GM12878 (cell line): ENCODE measurements at regions not wholly inside any gene's neighbourhood (a gene's known extent, or its start where the extent isn't known, plus 50 kb on each side); places are given as distances from the start of the nearest gene placed in this dataset.

Experiments
- ATAC-seq: fragments of 200-7000 bp; cut with Tn5 transposase; 3 replicates; pipeline ENCODE4 v1.9.1; 2020; ENCODE audit warnings: mild to moderate bottlenecking, moderate library complexity
- BruUV-seq: library from RNA; stranded (reverse); fragments of 400-500 nt; replicated peaks from 2 replicates; lab custom pipeline; 2021; lab: Mats Ljungman, UMichigan
- CTCF ChIA-PET: fragments of 300-600 bp; sonication (Branson Sonifier 250); formaldehyde crosslinking; extraction: SDS; loops from one replicate; lab custom pipeline; 2021; ENCODE audit warnings: inconsistent platforms; lab: Yijun Ruan, JAX
- POLR2A ChIA-PET: fragments of 350-600 bp; formaldehyde crosslinking; extraction: SDS; loops from one replicate; lab custom pipeline; 2021; ENCODE audit warnings: inconsistent platforms; lab: Charles Lee
- RAD21 ChIA-PET: fragments of 300-600 bp; sonication (Branson Sonifier 250); formaldehyde crosslinking; loops from one replicate; lab custom pipeline; 2023; ENCODE audit warnings: antibody characterized with exemption; ENCODE audit not compliant: unreplicated experiment; lab: Charles Lee
- SMC1A ChIA-PET: fragments of 300-600 bp; sonication (Branson Sonifier 250); formaldehyde crosslinking; loops from one replicate; lab custom pipeline; 2023; ENCODE audit not compliant: unreplicated experiment, uncharacterized antibody; lab: Charles Lee
- DNase-seq: peaks from one replicate; pipeline ENCODE4 v3.0.0-alpha.2; 2011; ENCODE audit warnings: low read depth, low spot score
- FAIRE-seq: peaks from 3 replicates; lab custom pipeline; 2011; peaks lifted over from hg19 to GRCh38; lab: Jason Lieb, UNC
- H2AFZ ChIP-seq: 2 replicates; pipeline ENCODE4 v1.6.0; 2011; ENCODE audit warnings: low read depth, low read length, control low read depth; ENCODE audit not compliant: control insufficient read depth
- H3K27ac ChIP-seq: 2 replicates; pipeline ENCODE4 v1.5.1; 2011; ENCODE audit warnings: control low read depth; ENCODE audit not compliant: control insufficient read depth, insufficient read depth
- H3K27me3 ChIP-seq, 2 experiments: replicated peaks in 1 of 2; 2 replicates each; pipeline versions ENCODE4 v1.6.0 to v1.6.1; 2011; ENCODE audit warnings: low read length in 1 of 2; ENCODE audit not compliant: control insufficient read depth in 2 of 2, insufficient read depth in 2 of 2
- H3K36me3 ChIP-seq, 2 experiments: 2 replicates each; pipeline ENCODE4 v1.5.1; 2011; ENCODE audit warnings: low read length in 1 of 2; ENCODE audit not compliant: control insufficient read depth in 2 of 2, insufficient read depth in 2 of 2
- H3K4me1 ChIP-seq: 2 replicates; pipeline ENCODE4 v1.6.1; 2011; ENCODE audit warnings: mild to moderate bottlenecking, low read length, moderate library complexity, mixed read lengths; ENCODE audit not compliant: control insufficient read depth, insufficient read depth
- H3K4me2 ChIP-seq: 2 replicates; pipeline ENCODE4 v1.6.0; 2011; ENCODE audit warnings: control low read depth; ENCODE audit not compliant: control insufficient read depth, insufficient read depth
- H3K4me3 ChIP-seq: fragments of 200-600 bp; sonication (generic); 2 replicates; pipeline ENCODE4 v1.5.1; 2016
- H3K79me2 ChIP-seq: 2 replicates; pipeline ENCODE4 v1.6.0; 2011; ENCODE audit warnings: low read length; ENCODE audit not compliant: control insufficient read depth, insufficient read depth
- H3K9ac ChIP-seq: 2 replicates; pipeline ENCODE4 v1.8.0; 2011; ENCODE audit warnings: low read length, control low read depth, mixed read lengths; ENCODE audit not compliant: control insufficient read depth, insufficient read depth
- H3K9me3 ChIP-seq: replicated peaks from 3 replicates; pipeline ENCODE4 v1.5.1; 2011; ENCODE audit warnings: mild to moderate bottlenecking, low read length; ENCODE audit not compliant: control insufficient read depth, insufficient read depth
- H4K20me1 ChIP-seq: 2 replicates; pipeline ENCODE4 v1.6.0; 2011; ENCODE audit not compliant: control insufficient read depth, insufficient read depth
- ATF2 ChIP-seq: IDR thresholded peaks from 2 replicates; pipeline ENCODE4 v1.6.1; 2012; ENCODE audit warnings: low read length, inconsistent platforms
- ESRRA ChIP-seq: IDR thresholded peaks from 2 replicates; pipeline ENCODE4 v1.6.1; 2012; ENCODE audit warnings: mild to moderate bottlenecking, low read length, improper control_type of control experiment
- GATAD2B ChIP-seq: fragments of 450-650 bp; conservative IDR thresholded peaks from 2 replicates; pipeline ENCODE4 v1.6.1; 2017; ENCODE audit warnings: low read depth, mild to moderate bottlenecking, moderate library complexity
- POLR2AphosphoS2 ChIP-seq: IDR thresholded peaks from 2 replicates; pipeline ENCODE4 v1.6.1; 2011; ENCODE audit warnings: low read depth, mild to moderate bottlenecking, low read length, improper control_type of control experiment, moderate library complexity
- POLR2AphosphoS5 ChIP-seq: IDR thresholded peaks from 2 replicates; pipeline ENCODE4 v1.6.1; 2011; ENCODE audit warnings: mild to moderate bottlenecking, low read length, inconsistent platforms
- RBBP5 ChIP-seq: fragments of 200-600 bp; sonication (generic); conservative IDR thresholded peaks from 2 replicates; pipeline ENCODE4 v1.6.1; 2016
- SMC3 ChIP-seq: IDR thresholded peaks from 2 replicates; pipeline ENCODE4 v1.6.1; 2011; ENCODE audit warnings: low read length, improper control_type of control experiment, borderline replicate concordance
- SREBF2 ChIP-seq: IDR thresholded peaks from 2 replicates; pipeline ENCODE4 v1.6.1; 2012; ENCODE audit warnings: mild to moderate bottlenecking, low read length
- WGBS: methylation state at CpG from one replicate; pipeline ENCODE4 v1.1.6; 2016; ENCODE audit warnings: low lambda C conversion rate; ENCODE audit not compliant: insufficient replicate concordance, insufficient coverage; ENCODE audit errors: missing lambda C conversion rate; 5-methylcytosine and 5-hydroxymethylcytosine counted together
- in situ Hi-C: fragments of 300-500 bp; cut with MboI; formaldehyde crosslinking; loops from 9 replicates; pipeline ENCODE4 v1.14.3; 2018; ENCODE audit warnings: mixed read lengths
- intact Hi-C: fragments of 100-400 bp; cut with micrococcal nuclease; formaldehyde crosslinking; loops from one replicate; pipeline ENCODE4 v1.14.2; 2022; ENCODE audit not compliant: unreplicated experiment
- TF ChIP-seq, protein P1 (sequence below): IDR thresholded peaks from 2 replicates; pipeline ENCODE4 v1.6.1; 2011; ENCODE audit warnings: low read depth, mild to moderate bottlenecking, low read length, moderate library complexity, borderline replicate concordance; ENCODE audit errors: extremely low read depth
- TF ChIP-seq, protein P2 (sequence below): fragments of 450-650 bp; formaldehyde crosslinking; IDR thresholded peaks from 2 replicates; pipeline ENCODE4 v1.4.0; 2020; ENCODE audit warnings: mild to moderate bottlenecking, moderate library complexity

GRCh38 chr5:12825163-12825562 is 920.9 kb upstream of the CTNND2 start:
- no peak overlapping the region for H2AFZ ChIP-seq
- no peaks in the 10 kb centered on the region for H3K36me3 ChIP-seq
- ChIA-PET SMC1A (interaction anchor here (0.6 kb wide), 1 partner anchor 105 kb away, joined by 3 read pairs; no protein-coding TSS in a partner anchor), RAD21 (no interaction called here), POLR2A (no interaction called here), CTCF (no interaction called here)
- DNase-seq (no peak), ATAC-seq (no peak), FAIRE-seq (no peak)
- intact Hi-C loops, result no loop called here
- no peak overlapping the region for H3K4me3 ChIP-seq
- 0% methylated on average over 2 of the region's 2 CpGs for WGBS
- in situ Hi-C loops, result no loop called here
- H3K4me1 ChIP-seq, result no peaks in the 10 kb centered on the region
- H3K9ac ChIP-seq, result no peak overlapping the region
- H4K20me1 ChIP-seq, result no peaks in the 10 kb centered on the region
- no peaks in the 10 kb centered on the region for H3K27me3 ChIP-seq
- no peaks in the 10 kb centered on the region for H3K9me3 ChIP-seq
- no peak for TF ChIP-seq ATF2
- no peak for TF ChIP-seq POLR2AphosphoS2
- TF ChIP-seq POLR2AphosphoS5, result no peak
- TF ChIP-seq, protein P1, sequence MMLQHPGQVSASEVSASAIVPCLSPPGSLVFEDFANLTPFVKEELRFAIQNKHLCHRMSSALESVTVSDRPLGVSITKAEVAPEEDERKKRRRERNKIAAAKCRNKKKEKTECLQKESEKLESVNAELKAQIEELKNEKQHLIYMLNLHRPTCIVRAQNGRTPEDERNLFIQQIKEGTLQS, result no peak
- no peaks in the 10 kb centered on the region for H3K79me2 ChIP-seq
- BruUV-seq, result no TSS peak
- no peak overlapping the region for H3K4me2 ChIP-seq
- H3K27ac ChIP-seq, result no peak overlapping the region

DNA sequence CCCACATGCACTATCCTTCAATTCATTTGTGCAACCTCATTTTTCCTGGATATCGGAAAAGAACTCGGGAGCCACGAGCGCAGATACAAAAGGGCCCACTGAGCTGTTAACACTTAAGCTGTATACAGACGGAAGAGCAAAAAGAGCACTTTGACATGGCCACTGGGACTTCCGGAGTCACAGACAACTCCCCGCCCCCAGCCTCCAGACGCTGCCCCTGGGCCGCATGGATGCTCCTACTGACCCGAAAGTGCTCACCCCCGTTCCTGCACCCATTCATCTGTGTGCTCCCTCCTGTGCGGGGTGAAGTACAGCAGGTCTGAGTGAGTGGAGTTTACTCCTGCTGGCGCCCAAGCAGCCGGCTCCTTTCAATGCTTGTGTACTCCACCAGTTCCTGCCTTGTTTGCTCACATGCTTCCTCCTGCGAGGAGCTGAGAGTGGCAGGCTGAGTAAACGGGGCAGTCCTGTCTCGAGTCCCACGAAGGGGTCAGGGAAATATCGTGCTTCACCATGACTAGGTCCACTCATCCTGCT is 901.0 kb upstream of the CTNND2 start:
- 44% methylated on average over 19 of the region's 19 CpGs for WGBS
- Histone ChIP-seq H3K36me3 (no peaks in the 10 kb centered on the region), H3K27me3 (no peaks in the 10 kb centered on the region), H3K27ac (no peak overlapping the region), H2AFZ (no peak overlapping the region), H3K4me1 (no peaks in the 10 kb centered on the region), H3K9me3 (no peaks in the 10 kb centered on the region), H3K79me2 (no peaks in the 10 kb centered on the region), H4K20me1 (no peaks in the 10 kb centered on the region), H3K4me2 (no peak overlapping the region), H3K9ac (no peak overlapping the region), H3K4me3 (no peak overlapping the region)
- DNase-seq (no peak), ATAC-seq (no peak), FAIRE-seq (no peak)
- intact Hi-C loops, result no loop called here
- in situ Hi-C loops, result no loop called here
- RAD21 ChIA-PET, result no interaction called here
- POLR2A ChIA-PET, result no interaction called here
- SMC1A ChIA-PET, result no interaction called here
- CTCF ChIA-PET, result interaction anchor here (0.7 kb wide), 1 partner anchor 42 kb away, joined by 3 read pairs; no protein-coding TSS in a partner anchor
- no TSS peak for BruUV-seq
- TF ChIP-seq, protein P2, sequence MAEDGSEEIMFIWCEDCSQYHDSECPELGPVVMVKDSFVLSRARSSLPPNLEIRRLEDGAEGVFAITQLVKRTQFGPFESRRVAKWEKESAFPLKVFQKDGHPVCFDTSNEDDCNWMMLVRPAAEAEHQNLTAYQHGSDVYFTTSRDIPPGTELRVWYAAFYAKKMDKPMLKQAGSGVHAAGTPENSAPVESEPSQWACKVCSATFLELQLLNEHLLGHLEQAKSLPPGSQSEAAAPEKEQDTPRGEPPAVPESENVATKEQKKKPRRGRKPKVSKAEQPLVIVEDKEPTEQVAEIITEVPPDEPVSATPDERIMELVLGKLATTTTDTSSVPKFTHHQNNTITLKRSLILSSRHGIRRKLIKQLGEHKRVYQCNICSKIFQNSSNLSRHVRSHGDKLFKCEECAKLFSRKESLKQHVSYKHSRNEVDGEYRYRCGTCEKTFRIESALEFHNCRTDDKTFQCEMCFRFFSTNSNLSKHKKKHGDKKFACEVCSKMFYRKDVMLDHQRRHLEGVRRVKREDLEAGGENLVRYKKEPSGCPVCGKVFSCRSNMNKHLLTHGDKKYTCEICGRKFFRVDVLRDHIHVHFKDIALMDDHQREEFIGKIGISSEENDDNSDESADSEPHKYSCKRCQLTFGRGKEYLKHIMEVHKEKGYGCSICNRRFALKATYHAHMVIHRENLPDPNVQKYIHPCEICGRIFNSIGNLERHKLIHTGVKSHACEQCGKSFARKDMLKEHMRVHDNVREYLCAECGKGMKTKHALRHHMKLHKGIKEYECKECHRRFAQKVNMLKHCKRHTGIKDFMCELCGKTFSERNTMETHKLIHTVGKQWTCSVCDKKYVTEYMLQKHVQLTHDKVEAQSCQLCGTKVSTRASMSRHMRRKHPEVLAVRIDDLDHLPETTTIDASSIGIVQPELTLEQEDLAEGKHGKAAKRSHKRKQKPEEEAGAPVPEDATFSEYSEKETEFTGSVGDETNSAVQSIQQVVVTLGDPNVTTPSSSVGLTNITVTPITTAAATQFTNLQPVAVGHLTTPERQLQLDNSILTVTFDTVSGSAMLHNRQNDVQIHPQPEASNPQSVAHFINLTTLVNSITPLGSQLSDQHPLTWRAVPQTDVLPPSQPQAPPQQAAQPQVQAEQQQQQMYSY (CRISPR knock-in tag), result no peak
- TF ChIP-seq SREBF2, result no peak
- no peak for TF ChIP-seq GATAD2B
- TF ChIP-seq RBBP5, result no peak
- TF ChIP-seq ESRRA, result no peak
- no peak for TF ChIP-seq SMC3
